Endothelial cell of umbilical vein (primary cell): ENCODE measurements at regions not wholly inside any gene's neighbourhood (a gene's known extent, or its start where the extent isn't known, plus 50 kb on each side); places are given as distances from the start of the nearest gene placed in this dataset.

Source experiments
- BruUV-seq: library from RNA; stranded (reverse); fragments of 400-500 nt; replicated peaks from 2 replicates; lab custom pipeline; 2021; lab: Mats Ljungman, UMichigan
- CTCF ChIA-PET: fragments of 300-600, 350-600 bp; sonication (Branson Sonifier 250); formaldehyde crosslinking; loops from one replicate; lab custom pipeline; 2021; ENCODE audit warnings: antibody characterized with exemption, inconsistent platforms; lab: Charles Lee
- POLR2A ChIA-PET: fragments of 300-600, 350-600 bp; sonication (Branson Sonifier 250); formaldehyde crosslinking; loops from one replicate; lab custom pipeline; 2021; ENCODE audit warnings: antibody characterized with exemption, inconsistent platforms; lab: Charles Lee
- DNase-seq: peaks from one replicate; pipeline ENCODE4 v3.0.0-alpha.2; 2011; ENCODE audit warnings: low read depth, low spot score
- FAIRE-seq: peaks from 2 replicates; lab custom pipeline; 2011; peaks lifted over from hg19 to GRCh38; lab: Jason Lieb, UNC
- H2AFZ ChIP-seq: 2 replicates; pipeline ENCODE4 v1.6.0; 2012; ENCODE audit warnings: low read depth, low read length, control low read depth, inconsistent platforms
- H3K27ac ChIP-seq: 2 replicates; pipeline ENCODE4 v1.5.1; 2011; ENCODE audit warnings: low read depth, mild to moderate bottlenecking, control low read depth, low read length, moderate library complexity; ENCODE audit not compliant: insufficient read depth
- H3K27me3 ChIP-seq, 2 experiments: 2 replicates each; pipeline versions ENCODE4 v1.6.0 to v1.6.1; 2011; ENCODE audit warnings: low read length in 2 of 2, mixed read lengths in 1 of 2; ENCODE audit not compliant: control insufficient read depth in 2 of 2, insufficient read depth in 2 of 2
- H3K36me3 ChIP-seq, 2 experiments: 2 replicates in 1 of 2; 3 replicates in 1 of 2; pipeline ENCODE4 v1.5.1; 2011; ENCODE audit warnings: low read length in 2 of 2, mild to moderate bottlenecking in 1 of 2, moderate library complexity in 1 of 2; ENCODE audit not compliant: control insufficient read depth in 2 of 2, insufficient read depth in 2 of 2; ENCODE audit errors: extremely low read depth in 1 of 2
- H3K4me1 ChIP-seq: 3 replicates; pipeline ENCODE4 v1.5.1; 2011; ENCODE audit warnings: mild to moderate bottlenecking, low read length; ENCODE audit not compliant: control insufficient read depth, insufficient read depth; ENCODE audit errors: extremely low read depth
- H3K4me2 ChIP-seq: 2 replicates; pipeline ENCODE4 v1.6.1; 2011; ENCODE audit warnings: low read length, control low read depth, mixed read lengths; ENCODE audit not compliant: insufficient read depth
- H3K4me3 ChIP-seq, 3 experiments: fragments of 200-600 bp in 1 of 3; sonication (generic), shearing (Covaris generic) in 1 of 3; replicated peaks in 1 of 3; 2 replicates each; pipeline ENCODE4 v1.5.1; 2011 to 2016; ENCODE audit warnings: control low read depth in 3 of 3, low read length in 3 of 3, mild to moderate bottlenecking in 2 of 3, inconsistent platforms in 1 of 3, low read depth in 1 of 3, moderate library complexity in 1 of 3; ENCODE audit not compliant: insufficient read depth in 1 of 3
- H3K79me2 ChIP-seq: 2 replicates; pipeline ENCODE4 v1.6.0; 2012; ENCODE audit warnings: low read length, inconsistent platforms; ENCODE audit not compliant: control insufficient read depth, insufficient read depth
- H3K9ac ChIP-seq: replicated peaks from 2 replicates; pipeline ENCODE3; 2011; ENCODE audit warnings: low read length, control low read depth; ENCODE audit not compliant: insufficient read depth; ENCODE audit errors: extremely low read depth
- H3K9me1 ChIP-seq: replicated peaks from 3 replicates; pipeline ENCODE4 v1.6.0; 2011; ENCODE audit warnings: mild to moderate bottlenecking, low read length; ENCODE audit not compliant: control insufficient read depth, insufficient read depth; ENCODE audit errors: extremely low read depth
- H3K9me3 ChIP-seq: replicated peaks from 2 replicates; pipeline ENCODE4 v1.5.1; 2012; ENCODE audit warnings: low read length, inconsistent platforms; ENCODE audit not compliant: control insufficient read depth, insufficient read depth
- H4K20me1 ChIP-seq: replicated peaks from 2 replicates; pipeline ENCODE3; 2011; ENCODE audit warnings: mild to moderate bottlenecking, low read length; ENCODE audit not compliant: control insufficient read depth, insufficient read depth; ENCODE audit errors: extremely low read depth
- EZH2 ChIP-seq: IDR thresholded peaks from 2 replicates; pipeline ENCODE4 v1.6.1; 2012; ENCODE audit warnings: borderline replicate concordance, low read depth, mild to moderate bottlenecking, moderate library complexity, low read length, inconsistent platforms; ENCODE audit not compliant: severe bottlenecking
- FOS ChIP-seq: IDR thresholded peaks from 2 replicates; pipeline ENCODE4 v1.6.1; 2011; ENCODE audit warnings: mild to moderate bottlenecking, low read length, moderate library complexity, borderline replicate concordance; ENCODE audit not compliant: insufficient read depth
- GATA2 ChIP-seq: IDR thresholded peaks from 2 replicates; pipeline ENCODE4 v1.7.0; 2011; ENCODE audit warnings: low read depth, mild to moderate bottlenecking, moderate library complexity, mixed read lengths, low read length; ENCODE audit not compliant: insufficient read length, insufficient read depth
- JUN ChIP-seq: IDR thresholded peaks from 2 replicates; pipeline ENCODE4 v1.6.1; 2011; ENCODE audit warnings: borderline replicate concordance, low read depth; ENCODE audit not compliant: insufficient read length, insufficient read depth
- MYC ChIP-seq: IDR thresholded peaks from one replicate; pipeline ENCODE4 v1.6.1; 2011; ENCODE audit warnings: mild to moderate bottlenecking, low read depth, low read length
- POLR2A ChIP-seq: IDR thresholded peaks from 2 replicates; pipeline ENCODE4 v1.6.1; 2012; ENCODE audit warnings: low read depth, mild to moderate bottlenecking, control low read depth, low read length
- POLR2AphosphoS5 ChIP-seq: IDR thresholded peaks from 2 replicates; pipeline ENCODE4 v1.6.1; 2012; ENCODE audit warnings: low read depth, mild to moderate bottlenecking, control low read depth, low read length, moderate library complexity; ENCODE audit not compliant: insufficient read depth
- dilution Hi-C: fragments of 300-500 bp; cut with MboI; formaldehyde crosslinking; loops from one replicate; pipeline ENCODE4 v1.15.0; 2019; ENCODE audit warnings: low sequenced_read_pairs; ENCODE audit not compliant: extremely low pct_ligation_motif_present
- intact Hi-C: fragments of 100-400 bp; cut with micrococcal nuclease; formaldehyde crosslinking; loops from one replicate; pipeline ENCODE4 v1.10.0; 2022
- TF ChIP-seq, protein P1 (sequence below), 2 donors: IDR thresholded peaks; 1 replicate in 1 of 2; 2 replicates in 1 of 2; pipeline ENCODE4 v1.5.1; 2011; ENCODE audit warnings: low read length in 2 of 2, mild to moderate bottlenecking in 2 of 2, moderate library complexity in 2 of 2, control low read depth in 1 of 2, inconsistent platforms in 1 of 2, low read depth in 1 of 2; ENCODE audit not compliant: insufficient read depth in 1 of 2; ENCODE audit errors: extremely low read depth in 1 of 2
- TF ChIP-seq, protein P2 (sequence below): IDR thresholded peaks from 2 replicates; pipeline ENCODE4 v1.6.1; 2011; ENCODE audit not compliant: insufficient read depth, insufficient read length

DNA sequence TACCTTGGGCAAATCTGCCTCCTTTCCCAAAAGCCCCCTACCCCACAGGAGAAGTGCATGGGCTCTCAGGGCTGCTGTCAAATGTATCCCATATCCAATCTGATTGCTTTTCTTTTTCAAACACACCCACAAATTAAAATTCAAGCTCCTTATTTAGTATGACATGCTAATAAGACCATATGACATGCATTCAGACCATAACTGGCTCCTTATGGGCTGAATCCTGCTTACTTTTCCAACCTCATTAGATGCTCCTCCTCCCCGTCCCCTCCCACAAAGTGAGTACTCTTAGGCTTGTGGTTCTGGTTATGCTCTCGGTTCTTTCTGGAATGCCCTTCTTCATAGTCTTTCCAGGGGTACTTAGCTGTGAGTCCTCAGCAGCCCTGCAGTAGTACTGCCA is 59.0 kb upstream of the TOM1L1 start:
- no TSS peak for BruUV-seq
- no peak for FAIRE-seq
- H3K27ac ChIP-seq: no peak overlapping the region
- H3K79me2 ChIP-seq: no peaks in the 10 kb centered on the region
- ChIA-PET POLR2A (no interaction called here), CTCF (no interaction called here)
- no peaks in the 10 kb centered on the region for H3K9me1 ChIP-seq
- DNase-seq: no peak
- dilution Hi-C loops (no loop called here), intact Hi-C loops (no loop called here)
- H2AFZ ChIP-seq: no peak overlapping the region
- peaks cover 3% of the 10 kb centered on the region for H3K9me3 ChIP-seq
- H3K9ac ChIP-seq: no peak overlapping the region
- no peak overlapping the region for H3K4me3 ChIP-seq
- no peaks in the 10 kb centered on the region for H4K20me1 ChIP-seq
- no peaks in the 10 kb centered on the region for H3K4me1 ChIP-seq
- TF ChIP-seq MYC: no peak
- TF ChIP-seq, protein P1, sequence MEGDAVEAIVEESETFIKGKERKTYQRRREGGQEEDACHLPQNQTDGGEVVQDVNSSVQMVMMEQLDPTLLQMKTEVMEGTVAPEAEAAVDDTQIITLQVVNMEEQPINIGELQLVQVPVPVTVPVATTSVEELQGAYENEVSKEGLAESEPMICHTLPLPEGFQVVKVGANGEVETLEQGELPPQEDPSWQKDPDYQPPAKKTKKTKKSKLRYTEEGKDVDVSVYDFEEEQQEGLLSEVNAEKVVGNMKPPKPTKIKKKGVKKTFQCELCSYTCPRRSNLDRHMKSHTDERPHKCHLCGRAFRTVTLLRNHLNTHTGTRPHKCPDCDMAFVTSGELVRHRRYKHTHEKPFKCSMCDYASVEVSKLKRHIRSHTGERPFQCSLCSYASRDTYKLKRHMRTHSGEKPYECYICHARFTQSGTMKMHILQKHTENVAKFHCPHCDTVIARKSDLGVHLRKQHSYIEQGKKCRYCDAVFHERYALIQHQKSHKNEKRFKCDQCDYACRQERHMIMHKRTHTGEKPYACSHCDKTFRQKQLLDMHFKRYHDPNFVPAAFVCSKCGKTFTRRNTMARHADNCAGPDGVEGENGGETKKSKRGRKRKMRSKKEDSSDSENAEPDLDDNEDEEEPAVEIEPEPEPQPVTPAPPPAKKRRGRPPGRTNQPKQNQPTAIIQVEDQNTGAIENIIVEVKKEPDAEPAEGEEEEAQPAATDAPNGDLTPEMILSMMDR (IDR thresholded peaks at IDR 0.05; ENCODE audit: extremely low read depth in 1 of 2, insufficient read depth in 1 of 2, low read depth in 1 of 2, low read length in 2 of 2): no peak
- no peak for TF ChIP-seq JUN
- TF ChIP-seq FOS: no peak
- no peak for TF ChIP-seq EZH2
- TF ChIP-seq, protein P2, sequence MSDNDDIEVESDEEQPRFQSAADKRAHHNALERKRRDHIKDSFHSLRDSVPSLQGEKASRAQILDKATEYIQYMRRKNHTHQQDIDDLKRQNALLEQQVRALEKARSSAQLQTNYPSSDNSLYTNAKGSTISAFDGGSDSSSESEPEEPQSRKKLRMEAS: no peak
- TF ChIP-seq POLR2A: no peak
- no peak for TF ChIP-seq GATA2
- TF ChIP-seq POLR2AphosphoS5: no peak
- H3K4me2 ChIP-seq: no peak overlapping the region
- no peaks in the 10 kb centered on the region for H3K27me3 ChIP-seq
- H3K36me3 ChIP-seq: no peaks in the 10 kb centered on the region
